Activated gamma-delta T cell (primary cell): ENCODE measurements at regions not wholly inside any gene's neighbourhood (a gene's known extent, or its start where the extent isn't known, plus 50 kb on each side); places are given as distances from the start of the nearest gene placed in this dataset.

Source experiments
- DNase-seq: peaks from one replicate; lab custom pipeline; 2025; lab: John Stamatoyannopoulos, UW

- DNase-seq = no peak
Measured at GRCh38 chr6:11358904-11359830, 126.7 kb upstream of the NEDD9 start.

GRCh38 chr6:11357285-11357684, 124.8 kb upstream of the NEDD9 start:
- DNase-seq = no peak

GRCh38 chr6:11356404-11357155, 124.1 kb upstream of the NEDD9 start:
- DNase-seq = no peak

GRCh38 chr6:11353921-11354389, 121.5 kb upstream of the NEDD9 start:
- no peak for DNase-seq

GRCh38 chr6:11350294-11350693, 117.8 kb upstream of the NEDD9 start:
- DNase-seq = no peak

- no peak for DNase-seq
Measured at GRCh38 chr6:11349880-11350279, 117.4 kb upstream of the NEDD9 start.

- DNase-seq = no peak
Measured at GRCh38 chr6:11346516-11346915, 114.0 kb upstream of the NEDD9 start.

GRCh38 chr6:11345536-11345935, 113.1 kb upstream of the NEDD9 start:
- no peak for DNase-seq

- DNase-seq = no peak
Measured at GRCh38 chr6:11343963-11344723, 111.7 kb upstream of the NEDD9 start.

- DNase-seq = no peak
Measured at GRCh38 chr6:11341867-11342266, 109.4 kb upstream of the NEDD9 start.

- no peak for DNase-seq
Measured at GRCh38 chr6:11341303-11341702, 108.8 kb upstream of the NEDD9 start.

- no peak for DNase-seq
Measured at GRCh38 chr6:11339380-11339779, 106.9 kb upstream of the NEDD9 start.

- DNase-seq = no peak
Measured at GRCh38 chr6:11337306-11337705, 104.8 kb upstream of the NEDD9 start.

GRCh38 chr6:11335826-11336225, 103.4 kb upstream of the NEDD9 start:
- DNase-seq = no peak

- no peak for DNase-seq
Measured at GRCh38 chr6:11333132-11333849, 100.8 kb upstream of the NEDD9 start.

GRCh38 chr6:11332463-11332862, 100.0 kb upstream of the NEDD9 start:
- no peak for DNase-seq

- no peak for DNase-seq
Measured at GRCh38 chr6:11331111-11331510, 98.6 kb upstream of the NEDD9 start.

GRCh38 chr6:11330413-11330760, 97.9 kb upstream of the NEDD9 start:
- DNase-seq = no peak

GRCh38 chr6:11329726-11330412, 97.4 kb upstream of the NEDD9 start:
- DNase-seq = no peak

GRCh38 chr6:11328613-11329247, 96.3 kb upstream of the NEDD9 start:
- no peak for DNase-seq

GRCh38 chr6:11327961-11328360, 95.5 kb upstream of the NEDD9 start:
- no peak for DNase-seq
